GM21717 (cell line): ENCODE measurements at regions not wholly inside any gene's neighbourhood (a gene's known extent, or its start where the extent isn't known, plus 50 kb on each side); places are given as distances from the start of the nearest gene placed in this dataset.
"Not testable (repeated sequence)": the region's sequence is repeated elsewhere in the genome, so short reads cannot be mapped to it uniquely, and the experiment has no call there.

ENCODE experiments used
- ATAC-seq: cut with Tn5 transposase; IDR thresholded peaks from one replicate; pipeline ENCODE4 v1.9.1; 2021; ENCODE audit warnings: mild to moderate bottlenecking, moderate library complexity; ENCODE audit not compliant: unreplicated experiment

DNA sequence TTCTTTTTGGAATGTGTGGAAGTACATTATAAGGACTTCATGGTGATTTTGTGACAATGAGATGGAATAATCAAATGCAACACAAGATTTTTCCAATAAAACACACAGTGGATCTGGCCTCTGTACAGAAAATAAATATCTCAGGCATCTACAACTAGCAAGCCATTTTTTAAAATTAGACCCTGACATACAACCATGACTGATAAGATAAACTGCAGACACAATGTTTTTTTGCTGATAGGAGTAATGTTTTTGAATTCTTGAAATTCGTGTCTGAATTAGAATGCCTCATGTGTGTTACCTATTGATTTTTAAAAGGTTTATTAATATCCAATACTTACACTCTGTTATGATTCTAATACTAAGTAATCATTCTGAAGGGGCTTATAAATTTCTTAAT lies 328.1 kb downstream of the HGF start:
- no peak for ATAC-seq

DNA sequence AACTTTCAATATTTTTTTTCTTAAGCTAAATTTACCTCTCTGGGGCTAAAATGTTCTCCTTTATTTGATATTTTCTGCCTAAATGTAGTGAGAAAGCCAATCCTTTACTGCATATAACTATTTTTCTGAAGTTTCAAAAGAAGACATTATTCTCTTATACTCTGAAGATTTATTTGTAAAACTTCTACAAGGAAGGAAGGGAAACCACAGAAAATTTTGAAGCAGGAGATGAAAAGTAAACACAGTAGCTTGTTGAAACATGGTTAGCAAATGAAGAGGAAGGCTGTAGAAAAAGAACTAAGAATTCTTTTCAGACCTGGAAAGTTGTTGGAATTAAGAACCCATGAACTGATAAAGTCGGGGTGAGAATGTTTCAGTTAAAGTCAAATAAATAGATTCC lies 330.3 kb downstream of the HGF start:
- ATAC-seq, result no peak

DNA sequence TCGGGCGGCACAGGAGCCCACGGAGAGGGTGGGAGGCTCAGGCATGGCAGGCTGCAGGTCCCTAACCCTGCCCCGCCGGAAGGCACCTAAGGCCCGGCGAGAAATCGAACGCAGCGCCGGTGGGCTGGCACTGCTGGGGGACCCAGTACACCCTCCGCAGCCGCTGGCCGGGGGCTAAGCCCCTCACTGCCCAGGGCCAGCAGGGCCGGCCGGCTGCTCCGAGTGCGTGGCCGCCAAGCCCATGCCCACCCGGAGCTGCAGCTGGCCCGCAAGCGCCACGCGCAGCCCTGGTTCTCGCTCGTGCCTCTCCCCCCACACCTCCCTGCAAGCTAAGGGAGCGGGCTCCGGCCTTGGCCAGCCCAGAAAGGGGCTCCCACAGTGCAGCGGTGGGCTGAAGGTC lies 332.7 kb downstream of the HGF start:
- ATAC-seq, result not testable (repeated sequence)

DNA sequence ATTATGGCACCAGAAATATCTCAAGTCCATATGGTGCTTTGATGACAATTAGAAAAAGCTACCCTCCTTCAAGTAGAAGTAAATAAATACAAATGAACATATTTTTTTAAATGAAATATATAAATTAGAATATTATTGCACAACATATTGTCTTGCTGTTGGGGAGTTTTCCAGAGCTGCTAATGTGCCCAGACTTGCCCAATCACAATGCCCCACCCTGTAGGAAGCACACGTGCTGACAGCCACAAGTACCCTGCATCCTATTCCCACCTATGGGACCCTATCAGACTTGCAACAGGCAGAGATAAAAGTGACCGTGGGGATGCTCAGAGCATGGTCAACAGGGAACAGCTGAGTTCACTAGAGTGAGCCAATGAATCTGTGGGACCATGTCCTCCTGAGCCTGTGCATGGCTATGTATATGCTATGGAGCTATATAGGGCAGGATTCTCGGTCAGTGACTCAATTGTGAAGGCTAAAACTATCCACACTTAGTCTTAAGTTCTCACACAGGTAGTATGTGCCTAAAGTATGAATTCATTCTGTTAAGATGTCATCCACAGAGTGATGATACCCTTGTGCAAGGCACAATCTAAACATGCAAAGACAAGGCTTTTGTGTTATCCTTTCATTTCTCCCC lies 336.0 kb downstream of the HGF start:
- ATAC-seq, result no peak

DNA sequence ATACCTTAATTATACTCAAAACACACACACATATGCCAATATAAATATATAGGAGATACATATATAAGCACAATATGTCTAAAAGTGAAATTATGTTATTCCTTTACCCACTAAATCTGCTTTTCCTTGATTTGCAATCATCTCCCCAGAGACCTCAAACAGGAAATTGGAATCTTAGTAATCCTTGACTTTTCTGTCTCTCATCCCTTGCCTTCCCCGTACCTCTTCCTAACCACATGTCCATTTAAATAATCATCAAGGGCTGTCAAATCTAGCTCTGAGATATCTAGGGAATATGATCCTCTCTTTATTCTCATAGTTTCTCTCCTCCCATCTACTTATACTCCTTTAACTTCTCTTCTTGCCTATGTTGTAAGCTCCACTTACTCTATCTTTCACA lies 336.6 kb downstream of the HGF start:
- ATAC-seq, result no peak

DNA sequence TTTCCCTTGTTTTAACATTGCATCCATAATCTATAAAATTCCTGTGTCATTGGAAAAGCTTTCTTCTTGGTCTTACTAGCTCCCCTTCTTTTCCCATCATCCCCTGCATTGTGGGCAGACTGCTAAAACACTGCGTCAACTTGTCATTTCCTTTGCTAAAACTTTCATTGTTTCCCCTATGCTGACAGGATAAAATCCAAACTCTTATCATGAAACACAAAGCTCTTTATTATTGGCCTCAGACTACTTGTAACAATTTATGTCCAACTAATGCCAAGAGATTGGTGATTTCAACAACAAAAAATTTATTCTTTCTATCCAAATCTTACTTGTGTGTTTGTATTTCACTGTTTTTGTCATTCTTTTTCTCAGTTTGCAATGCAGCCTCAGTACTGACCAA lies 339.1 kb downstream of the HGF start:
- no peak for ATAC-seq

DNA sequence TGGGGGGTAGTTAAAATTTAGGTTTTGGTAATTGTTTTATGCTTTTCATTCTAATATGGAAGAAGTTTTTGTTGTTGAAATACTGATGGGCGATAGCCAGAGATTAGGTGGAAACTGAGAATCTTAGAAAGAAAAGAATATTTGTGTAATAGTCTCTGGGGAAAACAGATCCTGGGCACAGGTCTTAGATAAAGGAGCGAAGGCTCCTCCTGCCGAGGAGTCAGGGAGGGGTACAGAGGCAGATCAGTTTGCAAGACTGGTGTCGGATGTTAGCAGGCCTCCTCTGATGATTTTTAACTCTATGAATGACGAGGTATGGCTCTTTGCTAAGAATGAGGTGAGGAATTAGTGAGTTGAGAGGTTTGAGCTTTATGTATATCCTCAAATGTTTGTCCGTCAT lies 339.7 kb downstream of the HGF start:
- ATAC-seq, result no peak

DNA sequence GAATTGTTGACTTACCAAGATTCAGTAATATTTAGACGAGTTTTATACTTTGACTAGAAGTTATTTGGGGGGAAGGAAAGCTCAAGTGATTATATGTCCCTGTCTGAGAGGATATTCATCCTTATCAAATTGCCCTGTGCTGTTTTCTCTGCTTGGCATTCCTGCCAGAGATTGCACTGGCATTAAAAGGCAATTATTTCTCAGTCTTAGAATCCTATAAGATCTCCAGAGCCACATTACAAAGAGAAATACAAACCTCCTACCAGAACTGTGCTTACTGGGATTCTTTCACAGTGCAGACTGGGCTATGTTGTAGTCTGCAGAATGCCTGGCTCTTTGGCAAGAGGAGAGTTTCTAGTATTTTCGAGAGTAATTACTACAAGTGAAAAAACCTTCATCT lies 342.4 kb downstream of the HGF start:
- ATAC-seq, result no peak

DNA sequence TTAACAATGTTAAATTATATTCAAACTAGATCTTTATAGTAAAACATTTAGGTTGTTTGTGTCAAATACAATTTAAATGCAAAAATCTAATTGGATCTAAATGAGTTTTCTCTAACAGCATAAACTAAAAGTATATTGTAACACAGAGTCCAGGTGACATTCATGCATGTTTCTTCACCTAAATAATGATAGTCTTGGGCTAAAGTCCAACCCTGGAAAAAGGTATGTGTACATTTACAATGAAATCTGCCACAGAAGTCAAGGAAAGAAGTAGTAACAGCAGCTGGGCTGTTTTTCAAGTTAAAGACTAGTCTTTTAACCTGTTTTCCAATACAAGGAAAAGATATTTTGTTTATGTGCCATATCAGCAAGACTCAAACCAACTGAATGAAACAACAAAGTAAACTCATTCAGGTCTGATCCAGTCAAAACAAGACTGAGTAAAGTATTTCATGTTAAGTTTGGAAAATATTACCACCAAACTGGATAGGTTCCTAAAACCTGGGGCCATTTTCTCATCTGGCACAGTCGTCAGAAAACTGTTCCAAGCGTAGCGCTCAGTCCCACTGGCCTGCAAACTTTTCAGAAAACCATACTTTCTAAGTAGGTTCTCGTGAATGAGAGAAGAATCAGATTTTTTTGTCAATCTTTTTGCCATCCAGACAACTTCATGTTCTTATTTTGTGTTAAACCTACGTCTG lies 349.2 kb downstream of the HGF start:
- no peak for ATAC-seq

DNA sequence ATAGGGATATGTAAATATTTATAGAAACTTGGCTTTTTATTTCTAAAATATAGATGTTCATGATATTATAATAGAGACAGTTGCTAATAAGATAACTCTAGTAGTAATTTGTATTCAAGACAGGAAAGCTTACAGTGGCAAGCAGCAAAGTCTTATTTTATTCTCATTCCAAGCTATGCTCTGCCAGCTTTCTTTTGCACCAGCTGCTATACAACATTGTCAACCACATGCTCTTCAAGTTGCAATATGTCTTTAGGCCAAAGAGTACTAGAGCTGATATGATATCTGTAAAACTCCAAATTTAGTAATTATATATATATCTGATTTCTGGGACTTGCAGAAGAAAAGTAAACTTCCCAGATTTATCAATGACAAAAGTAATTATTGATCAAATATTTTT lies 350.1 kb downstream of the HGF start:
- no peak for ATAC-seq

DNA sequence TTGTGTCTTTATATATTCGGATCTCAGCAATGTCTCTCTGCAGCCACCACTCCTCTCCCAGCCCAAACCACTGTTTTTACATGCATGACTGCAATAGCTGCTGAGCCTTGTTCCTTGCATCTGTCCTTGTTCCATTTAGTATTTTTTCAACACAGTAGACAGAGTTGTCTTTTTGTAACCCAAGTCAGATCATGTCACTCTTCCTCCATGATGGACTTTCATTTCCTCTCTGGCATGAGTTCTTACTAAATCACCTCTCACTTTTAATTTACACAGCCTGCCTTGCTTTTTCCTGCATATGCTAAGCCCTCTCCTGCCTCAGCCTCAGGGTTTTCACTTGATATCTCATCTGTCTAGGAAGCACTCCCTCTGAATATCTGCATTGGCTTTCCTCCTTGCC lies 353.2 kb downstream of the HGF start:
- no peak for ATAC-seq

DNA sequence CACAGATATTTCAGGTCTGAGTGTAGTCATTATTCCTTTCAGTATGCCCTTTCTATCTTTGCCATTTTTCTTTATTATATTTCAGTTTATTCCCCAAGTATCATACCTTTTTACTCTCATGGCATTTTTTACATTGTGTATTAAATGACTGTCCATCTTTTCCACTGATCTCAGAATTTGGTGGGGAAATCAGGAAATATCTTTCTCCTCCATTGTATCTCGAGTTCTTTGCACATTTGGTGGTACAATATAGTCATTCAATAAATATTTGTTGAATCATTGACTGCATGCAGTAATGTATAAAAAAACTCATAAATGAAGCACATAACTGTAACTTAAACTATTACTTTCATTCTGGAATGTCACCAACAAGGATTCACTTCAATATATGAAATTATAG lies 354.7 kb downstream of the HGF start:
- ATAC-seq, result no peak

DNA sequence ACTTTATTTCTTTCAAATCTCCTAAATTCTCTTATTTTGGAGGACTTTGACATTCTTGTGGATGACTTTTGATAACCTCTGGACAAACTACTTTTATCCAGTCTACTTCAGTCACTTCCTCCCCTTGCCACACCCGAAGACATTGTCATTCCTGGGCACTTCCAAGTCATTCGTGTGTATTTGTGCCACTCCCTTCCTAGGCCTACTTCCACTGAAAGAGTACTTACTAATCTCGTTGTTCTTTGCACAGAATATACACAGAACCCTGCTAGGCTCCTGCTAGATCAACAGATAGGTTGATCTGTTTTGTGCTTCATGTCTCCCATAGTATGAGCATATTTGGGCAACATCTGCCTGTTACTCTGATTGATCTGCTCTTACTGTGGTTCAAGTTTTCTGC lies 355.4 kb downstream of the HGF start:
- ATAC-seq, result no peak

DNA sequence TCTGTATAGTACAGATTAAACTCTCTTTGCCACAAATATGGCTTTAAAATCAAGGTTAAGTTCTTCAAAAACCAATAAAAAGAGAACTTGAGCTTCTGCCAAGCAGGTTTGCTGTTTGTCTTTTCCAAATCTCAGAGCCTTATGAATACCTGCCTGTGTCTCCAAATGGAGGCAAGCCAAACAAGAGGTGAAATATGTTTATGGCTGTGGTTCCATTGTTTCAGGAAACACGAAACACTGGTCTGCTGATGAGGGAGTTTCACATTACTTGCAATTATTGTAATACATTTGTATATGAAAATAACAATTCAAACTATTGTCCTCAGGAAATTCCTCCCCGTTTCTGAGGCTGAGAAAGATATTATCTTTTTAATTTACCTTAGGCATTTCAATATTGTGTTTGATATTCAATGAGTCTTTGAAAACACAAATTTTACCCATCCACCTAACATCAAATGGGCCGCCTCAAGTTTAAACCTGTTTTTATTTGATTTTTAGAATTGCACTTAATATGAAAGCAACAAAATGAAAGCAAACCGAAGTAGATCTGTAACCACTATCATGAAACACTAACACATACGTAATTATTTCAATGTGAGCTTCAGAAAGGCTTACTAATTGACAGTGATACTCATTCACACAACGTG lies 359.3 kb downstream of the HGF start:
- no peak for ATAC-seq

DNA sequence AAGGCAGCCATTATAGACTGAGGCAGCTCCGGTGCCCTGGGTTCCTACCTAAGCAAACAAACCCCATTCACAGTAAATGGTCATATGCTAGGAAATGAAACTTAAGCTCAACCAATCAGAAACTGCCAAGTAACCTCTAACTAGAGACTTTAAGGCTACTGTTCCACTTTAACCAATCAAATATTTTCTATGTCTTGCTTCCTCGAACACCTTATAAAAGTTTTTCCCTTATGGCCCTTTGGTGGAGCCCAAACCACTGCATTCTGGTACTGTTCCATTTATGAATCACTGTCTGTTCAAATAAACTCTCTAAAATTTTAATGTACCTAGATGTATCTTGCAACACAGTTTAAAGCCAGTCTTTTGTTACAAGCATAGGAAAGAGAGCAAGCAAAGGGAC lies 361.1 kb downstream of the HGF start:
- no peak for ATAC-seq

DNA sequence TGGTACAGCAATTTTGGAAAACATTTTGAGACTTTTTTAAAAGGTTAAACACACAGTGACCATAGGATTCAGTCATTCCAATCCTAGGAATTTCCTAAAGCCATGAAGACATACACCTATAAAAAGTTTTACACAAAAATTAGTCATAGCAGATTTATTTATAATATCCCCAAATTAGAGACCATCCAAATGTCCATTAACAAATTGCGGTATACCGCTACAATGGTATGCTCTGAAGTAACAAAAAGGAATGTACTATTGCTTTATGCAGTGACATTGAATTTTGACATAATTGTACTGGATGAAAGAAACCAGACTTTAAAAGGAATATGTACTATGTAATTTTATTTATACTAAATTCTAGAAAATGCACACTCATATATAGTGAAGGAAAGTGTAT lies 362.8 kb downstream of the HGF start:
- ATAC-seq, result no peak

DNA sequence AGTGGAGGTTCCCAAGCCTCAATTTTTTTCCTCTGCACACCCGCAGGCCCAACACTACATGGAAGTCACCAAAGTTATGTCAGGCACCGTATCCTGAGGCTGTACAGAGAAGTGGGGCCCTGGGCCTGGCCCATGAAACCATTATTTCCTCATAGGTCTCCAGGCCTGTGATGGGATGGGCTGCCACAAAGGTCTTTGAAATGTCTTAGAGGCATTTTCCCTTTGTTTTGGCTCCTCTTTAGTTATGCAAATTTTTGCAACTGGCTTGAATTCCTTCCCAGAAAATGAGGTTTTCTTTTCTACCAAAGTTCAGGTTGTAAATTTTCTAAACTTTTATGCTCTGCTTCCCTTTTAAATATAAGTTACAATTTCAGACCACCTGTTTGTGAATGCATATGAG lies 365.2 kb downstream of the HGF start:
- ATAC-seq, result no peak

DNA sequence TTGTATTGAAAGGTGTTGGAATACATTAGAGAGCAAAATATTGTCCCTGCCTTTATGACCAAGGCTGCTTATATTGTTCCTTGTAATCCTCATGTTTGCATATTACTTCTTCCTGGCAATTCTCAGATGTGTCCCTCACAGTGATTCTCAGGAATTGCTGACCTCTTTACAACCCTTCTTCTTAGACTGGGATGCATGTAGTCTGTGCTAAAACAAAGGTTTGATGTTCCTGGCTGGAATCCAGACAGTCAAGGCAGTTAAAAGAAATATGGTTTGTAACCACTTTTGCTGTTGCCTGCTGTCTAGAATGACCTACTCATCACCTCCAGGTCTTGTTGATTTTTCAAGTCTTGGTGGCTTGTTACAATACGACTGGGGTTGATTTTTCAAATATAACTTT lies 367.6 kb downstream of the HGF start:
- ATAC-seq, result no peak

DNA sequence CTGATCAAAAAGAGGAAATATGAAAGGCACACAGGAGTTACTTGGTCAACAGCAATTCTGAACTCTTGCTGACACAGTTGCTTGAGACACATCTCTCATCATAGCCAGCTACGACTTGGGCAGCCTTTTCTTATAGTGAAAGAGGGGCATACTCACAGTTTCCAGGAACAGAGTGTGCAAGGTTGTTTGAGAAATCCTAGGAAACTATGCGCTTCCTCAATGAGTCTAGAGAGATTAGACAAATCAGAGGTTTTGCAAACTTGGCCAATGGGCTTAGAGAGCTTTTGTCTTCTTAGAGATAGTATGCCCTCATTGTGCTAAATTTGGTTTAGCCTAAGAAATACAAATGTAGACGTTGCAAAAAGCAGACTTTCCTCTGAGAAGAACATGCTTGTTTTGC lies 370.4 kb downstream of the HGF start:
- no peak for ATAC-seq

DNA sequence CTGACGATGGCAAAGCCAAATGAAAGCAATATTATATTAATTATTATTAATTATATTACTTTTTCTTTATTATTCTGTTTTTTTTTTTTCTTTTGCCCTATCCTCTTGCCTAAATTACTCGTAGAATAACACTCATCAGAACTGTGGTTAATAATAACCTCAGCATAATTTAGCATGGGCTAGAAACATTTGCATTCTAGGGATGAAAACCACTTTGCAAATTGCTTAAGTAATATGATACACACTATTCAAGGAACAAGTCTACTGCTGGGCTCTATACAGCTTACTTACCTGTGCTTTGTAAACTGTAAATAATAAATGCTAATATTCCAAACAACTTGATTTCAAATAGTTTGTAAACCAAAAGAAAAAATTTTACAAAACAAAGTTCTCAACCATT lies 375.8 kb downstream of the HGF start:
- ATAC-seq, result no peak

DNA sequence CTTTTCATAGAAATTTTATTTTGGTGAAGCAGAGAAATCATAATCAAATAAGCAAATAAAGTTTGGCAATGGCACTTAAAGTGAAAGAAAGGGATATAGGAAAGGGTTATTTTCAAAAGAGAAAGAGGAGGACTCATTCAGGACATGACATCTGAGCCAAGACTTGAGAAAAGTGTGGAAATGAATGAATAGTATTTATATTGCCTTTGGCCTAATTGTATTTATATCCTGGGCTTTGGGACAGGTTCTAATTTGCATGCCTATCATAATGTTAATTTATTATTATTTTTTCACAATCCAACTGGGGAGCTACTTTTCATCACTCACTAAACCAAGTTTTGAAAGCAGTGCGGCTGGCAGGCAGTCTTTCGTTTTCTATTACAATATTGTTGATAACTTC lies 376.8 kb downstream of the HGF start:
- no peak for ATAC-seq

DNA sequence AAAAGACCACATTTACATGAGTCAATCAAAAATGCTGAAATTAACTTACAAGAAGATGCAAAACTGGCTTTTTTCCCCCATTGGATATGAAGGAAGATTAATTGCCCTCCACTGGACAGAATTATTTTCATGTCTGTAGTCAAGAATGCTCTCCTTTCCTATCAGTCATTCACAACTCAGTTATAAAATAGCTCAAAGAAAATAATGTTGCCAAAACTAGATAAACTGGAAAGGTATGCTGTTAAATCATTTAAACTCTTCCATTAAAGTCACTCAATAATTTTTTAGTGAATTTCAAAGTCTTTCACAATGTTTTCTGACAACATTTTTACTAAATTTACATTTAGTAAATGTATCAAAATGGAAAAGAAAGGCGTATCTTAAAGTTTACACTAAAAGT lies 384.5 kb downstream of the HGF start:
- ATAC-seq, result no peak

DNA sequence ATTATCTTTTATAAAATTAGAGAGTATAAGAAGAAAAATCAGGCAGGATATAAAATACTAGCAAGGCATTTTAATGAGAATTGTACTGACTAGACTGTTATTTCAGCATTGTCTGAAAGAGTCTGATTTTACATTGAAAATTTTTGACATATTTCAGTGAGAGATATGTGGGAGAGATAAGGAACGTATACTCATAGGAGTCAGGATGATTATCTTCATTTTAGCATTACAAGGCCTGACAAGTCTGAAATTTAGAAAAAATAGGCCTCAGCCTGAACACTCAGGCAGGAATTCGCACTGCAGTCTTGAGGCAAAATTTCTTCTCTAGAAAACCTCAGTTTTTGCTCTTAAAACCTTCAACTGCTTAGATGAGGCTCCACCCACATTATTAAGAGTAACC lies 386.0 kb downstream of the HGF start:
- no peak for ATAC-seq
